Activated T-cell treated with anti-CD3 and anti-CD28 coated beads for 1 hour (primary cell): ENCODE measurements at regions not wholly inside any gene's neighbourhood (a gene's known extent, or its start where the extent isn't known, plus 50 kb on each side); places are given as distances from the start of the nearest gene placed in this dataset.
"Not testable (repeated sequence)": the region's sequence is repeated elsewhere in the genome, so short reads cannot be mapped to it uniquely, and the experiment has no call there.

Experiments
- DNase-seq: peaks from one replicate; pipeline ENCODE4 v3.0.0-alpha.2; 2020; ENCODE audit warnings: low read depth

- DNase-seq, result no peak
Observed at GRCh38 chr1:213324859-213325258, 273.8 kb downstream of the RPS6KC1 start.

- DNase-seq, result no peak
Observed at GRCh38 chr1:213325482-213325881, 274.4 kb downstream of the RPS6KC1 start.

GRCh38 chr1:213326281-213327016 lies 275.4 kb downstream of the RPS6KC1 start:
- no peak for DNase-seq

- DNase-seq, result no peak
Observed at GRCh38 chr1:213327017-213327667, 276.1 kb downstream of the RPS6KC1 start.

- no peak for DNase-seq
Observed at GRCh38 chr1:213329406-213330008, 278.5 kb downstream of the RPS6KC1 start.

GRCh38 chr1:213330281-213330680 lies 279.2 kb downstream of the RPS6KC1 start:
- no peak for DNase-seq

GRCh38 chr1:213331631-213332175 lies 280.7 kb downstream of the RPS6KC1 start:
- DNase-seq, result no peak

- DNase-seq, result no peak
Observed at GRCh38 chr1:213332491-213332890, 281.4 kb downstream of the RPS6KC1 start.

GRCh38 chr1:213333121-213333520 lies 282.1 kb downstream of the RPS6KC1 start:
- no peak for DNase-seq

- DNase-seq, result no peak
Observed at GRCh38 chr1:213335084-213335483, 284.0 kb downstream of the RPS6KC1 start.

- DNase-seq, result no peak
Observed at GRCh38 chr1:213337025-213337678, 286.1 kb downstream of the RPS6KC1 start.

GRCh38 chr1:213340593-213340992 lies 289.6 kb downstream of the RPS6KC1 start:
- DNase-seq, result no peak

- no peak for DNase-seq
Observed at GRCh38 chr1:213345621-213346020, 294.6 kb downstream of the RPS6KC1 start.

- no peak for DNase-seq
Observed at GRCh38 chr1:213357403-213357802, 306.4 kb downstream of the RPS6KC1 start.

- not testable (repeated sequence) for DNase-seq
Observed at GRCh38 chr1:213358368-213358767, 307.3 kb downstream of the RPS6KC1 start.

- DNase-seq, result no peak
Observed at GRCh38 chr1:213362598-213362997, 311.6 kb downstream of the RPS6KC1 start.

- no peak for DNase-seq
Observed at GRCh38 chr1:213366141-213366831, 315.2 kb downstream of the RPS6KC1 start.

- no peak for DNase-seq
Observed at GRCh38 chr1:213369465-213369864, 318.4 kb downstream of the RPS6KC1 start.

GRCh38 chr1:213370523-213370922 lies 319.5 kb downstream of the RPS6KC1 start:
- no peak for DNase-seq

GRCh38 chr1:213371525-213371846 lies 320.4 kb downstream of the RPS6KC1 start:
- DNase-seq, result no peak

GRCh38 chr1:213371847-213372619 lies 321.0 kb downstream of the RPS6KC1 start:
- no peak for DNase-seq
